ENCODE measurements at regions not wholly inside any gene's neighbourhood (a gene's known extent, or its start where the extent isn't known, plus 50 kb on each side); places are given as distances from the start of the nearest gene placed in this dataset.
"Not testable (repeated sequence)": the region's sequence is repeated elsewhere in the genome, so short reads cannot be mapped to it uniquely, and the experiment has no call there.

DNA sequence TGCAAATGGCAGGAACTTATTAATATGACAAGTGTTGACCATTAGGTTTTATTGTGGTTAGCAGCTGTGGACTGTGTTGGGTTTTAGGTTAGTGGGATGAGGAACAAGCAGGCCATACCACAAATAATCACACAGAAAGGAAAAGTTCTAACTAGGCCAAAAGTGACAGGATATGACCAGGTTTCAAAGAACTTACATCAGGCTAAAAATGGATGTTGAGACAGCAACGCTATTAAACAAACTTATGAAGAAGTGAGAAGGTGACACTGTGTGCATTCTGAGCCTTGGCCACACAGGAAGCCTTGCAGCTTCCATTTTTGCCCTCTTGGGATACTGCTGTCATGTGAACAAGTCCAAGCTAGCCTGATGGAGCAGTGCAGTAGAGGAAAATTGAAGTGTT lies 568.8 kb downstream of the HTR7 start:
- BruUV-seq (replicated peaks): no TSS peak
- intact Hi-C loops (cut with micrococcal nuclease; ENCODE audit: unreplicated experiment): no loop called here
- Histone ChIP-seq H3K79me2 (ENCODE audit: insufficient read depth, low read depth, low read length) (no peaks in the 10 kb centered on the region), H3K27ac (ENCODE audit: low read depth, low read length, poor library complexity, severe bottlenecking) (no peak overlapping the region), H3K4me1 (ENCODE audit: insufficient read depth, low read length, poor library complexity, severe bottlenecking) (no peaks in the 10 kb centered on the region), H3K4me2 (ENCODE audit: low read length) (no peak overlapping the region), H3K36me3 (ENCODE audit: insufficient read depth, low read length) (no peaks in the 10 kb centered on the region), H3K9me3 (ENCODE audit: low read length) (no peaks in the 10 kb centered on the region), H3K9me2 (ENCODE audit: insufficient read depth, low read length) (no peaks in the 10 kb centered on the region), H4K20me1 (ENCODE audit: insufficient read depth, low read length) (no peaks in the 10 kb centered on the region), H2AFZ (ENCODE audit: low read length) (no peak overlapping the region), H3K4me3 (ENCODE audit: low read depth, low read length, poor library complexity, severe bottlenecking) (no peak overlapping the region)
- CTCF ChIA-PET (ENCODE audit: unreplicated experiment): no interaction called here
- POLR2A ChIA-PET: no interaction called here
- TF ChIP-seq EZH2phosphoT487 (IDR thresholded peaks at IDR 0.05; ENCODE audit: borderline replicate concordance, low read depth, low read length) (no peak), CTCF (conservative IDR thresholded peaks at IDR 0.05; ENCODE audit: low read length) (no peak)
- DNase-seq (ENCODE audit: low spot score): no peak

DNA sequence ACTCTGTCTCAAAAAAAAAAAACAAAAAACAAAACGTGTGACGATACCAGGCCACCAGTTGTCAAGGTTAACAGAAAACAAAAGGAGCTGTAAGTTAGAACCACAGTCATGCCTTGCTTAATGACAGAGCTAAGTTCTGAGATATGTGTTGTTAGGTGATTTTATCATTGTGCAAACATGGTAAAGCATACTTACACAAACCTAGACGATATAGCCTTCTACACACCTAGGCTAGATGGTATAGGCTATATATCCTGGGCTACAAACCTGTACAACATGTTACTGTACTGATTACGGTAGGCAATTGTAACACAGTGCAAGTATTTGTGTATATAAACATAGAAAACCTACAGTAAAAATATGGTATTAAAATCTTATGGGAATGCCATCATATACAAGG lies 564.2 kb downstream of the HTR7 start:
- Histone ChIP-seq H3K36me3 (ENCODE audit: insufficient read depth, low read length) (no peaks in the 10 kb centered on the region), H4K20me1 (ENCODE audit: insufficient read depth, low read length) (no peaks in the 10 kb centered on the region), H3K4me2 (ENCODE audit: low read length) (no peak overlapping the region), H3K4me1 (ENCODE audit: insufficient read depth, low read length, poor library complexity, severe bottlenecking) (no peaks in the 10 kb centered on the region), H2AFZ (ENCODE audit: low read length) (no peak overlapping the region), H3K79me2 (ENCODE audit: insufficient read depth, low read depth, low read length) (no peaks in the 10 kb centered on the region), H3K27ac (ENCODE audit: low read depth, low read length, poor library complexity, severe bottlenecking) (no peak overlapping the region), H3K4me3 (ENCODE audit: low read depth, low read length, poor library complexity, severe bottlenecking) (no peak overlapping the region), H3K9me2 (ENCODE audit: insufficient read depth, low read length) (no peaks in the 10 kb centered on the region), H3K9me3 (ENCODE audit: low read length) (no peaks in the 10 kb centered on the region)
- no peak for TF ChIP-seq CTCF (conservative IDR thresholded peaks at IDR 0.05; ENCODE audit: low read length)
- CTCF ChIA-PET (ENCODE audit: unreplicated experiment): no interaction called here
- POLR2A ChIA-PET: no interaction called here
- BruUV-seq (replicated peaks): no TSS peak
- no peak for DNase-seq (ENCODE audit: low spot score)
- intact Hi-C loops (cut with micrococcal nuclease; ENCODE audit: unreplicated experiment): no loop called here

GRCh38 chr10:90294821-90295540 lies 562.9 kb downstream of the HTR7 start:
- H2AFZ ChIP-seq (ENCODE audit: low read length); H3K9me3 ChIP-seq (ENCODE audit: low read length); DNase-seq (ENCODE audit: low spot score); CTCF ChIA-PET (ENCODE audit: unreplicated experiment); POLR2A ChIA-PET; intact Hi-C loops (cut with micrococcal nuclease; ENCODE audit: unreplicated experiment); H3K4me3 ChIP-seq (ENCODE audit: low read depth, low read length, poor library complexity, severe bottlenecking); H3K4me1 ChIP-seq (ENCODE audit: insufficient read depth, low read length, poor library complexity, severe bottlenecking); BruUV-seq (replicated peaks); H3K4me2 ChIP-seq (ENCODE audit: low read length); H4K20me1 ChIP-seq (ENCODE audit: insufficient read depth, low read length); H3K9me2 ChIP-seq (ENCODE audit: insufficient read depth, low read length); H3K27ac ChIP-seq (ENCODE audit: low read depth, low read length, poor library complexity, severe bottlenecking); H3K36me3 ChIP-seq (ENCODE audit: insufficient read depth, low read length); H3K79me2 ChIP-seq (ENCODE audit: insufficient read depth, low read depth, low read length): not testable (repeated sequence)

GRCh38 chr10:90302031-90302430 lies 555.8 kb downstream of the HTR7 start:
- BruUV-seq (replicated peaks); H3K4me1 ChIP-seq (ENCODE audit: insufficient read depth, low read length, poor library complexity, severe bottlenecking); H3K9me2 ChIP-seq (ENCODE audit: insufficient read depth, low read length); H2AFZ ChIP-seq (ENCODE audit: low read length); CTCF ChIA-PET (ENCODE audit: unreplicated experiment); H3K79me2 ChIP-seq (ENCODE audit: insufficient read depth, low read depth, low read length); DNase-seq (ENCODE audit: low spot score); H4K20me1 ChIP-seq (ENCODE audit: insufficient read depth, low read length); H3K27ac ChIP-seq (ENCODE audit: low read depth, low read length, poor library complexity, severe bottlenecking); H3K36me3 ChIP-seq (ENCODE audit: insufficient read depth, low read length); intact Hi-C loops (cut with micrococcal nuclease; ENCODE audit: unreplicated experiment); H3K9me3 ChIP-seq (ENCODE audit: low read length); H3K4me3 ChIP-seq (ENCODE audit: low read depth, low read length, poor library complexity, severe bottlenecking); H3K4me2 ChIP-seq (ENCODE audit: low read length): not testable (repeated sequence)
- POLR2A ChIA-PET: interaction anchor here (0.6 kb wide), 1 partner anchor 102 kb away, joined by 3 read pairs; no protein-coding TSS in a partner anchor

All from OCI-LY7 (cell line).